Activated T-helper 9 cell treated with anti-CD3 and anti-CD28 coated beads, Interleukin-2, amount 50 U/mL, for 16 hours (primary cell): ENCODE measurements at regions not wholly inside any gene's neighbourhood (a gene's known extent, or its start where the extent isn't known, plus 50 kb on each side); places are given as distances from the start of the nearest gene placed in this dataset.

ENCODE experiments used
- DNase-seq: peaks from one replicate; pipeline ENCODE4 v3.0.0-alpha.2; 2020; ENCODE audit warnings: low read depth

DNA sequence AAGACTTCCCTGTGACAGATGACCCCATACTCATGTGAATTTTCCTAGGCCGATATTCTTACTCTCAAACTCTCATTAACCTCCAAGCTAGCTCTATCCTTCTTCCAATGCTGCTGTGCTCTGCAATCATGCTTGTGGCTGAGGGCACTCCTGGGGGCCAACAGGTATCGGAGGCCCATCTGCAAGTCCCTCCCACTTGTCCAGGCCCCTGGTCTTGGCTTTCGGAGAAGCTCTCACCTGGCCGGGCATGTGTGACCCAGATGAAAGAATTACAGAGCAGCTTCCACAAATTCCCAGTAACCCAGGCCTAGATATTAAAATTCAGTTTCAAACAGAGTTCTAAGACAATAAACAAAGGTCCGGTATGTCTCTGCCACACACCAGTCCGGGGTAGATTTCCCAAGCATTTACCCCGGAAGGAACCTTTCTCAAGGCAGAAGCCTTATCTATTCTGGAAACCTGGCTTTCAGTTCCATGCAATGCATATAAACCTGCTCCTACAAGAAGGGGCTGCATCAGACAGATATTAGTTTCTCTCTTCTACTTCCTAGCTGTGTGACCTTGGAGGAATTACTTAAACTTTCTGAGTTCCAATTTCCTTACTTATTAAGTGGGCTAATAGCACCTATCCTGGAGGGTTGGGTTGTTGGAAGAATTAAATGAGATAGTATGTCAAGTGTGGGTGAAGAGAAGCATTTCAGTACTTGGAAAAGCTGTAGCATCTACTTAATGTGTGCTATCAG lies 270.8 kb downstream of the PTTG2 start:
- DNase-seq, result no peak

DNA sequence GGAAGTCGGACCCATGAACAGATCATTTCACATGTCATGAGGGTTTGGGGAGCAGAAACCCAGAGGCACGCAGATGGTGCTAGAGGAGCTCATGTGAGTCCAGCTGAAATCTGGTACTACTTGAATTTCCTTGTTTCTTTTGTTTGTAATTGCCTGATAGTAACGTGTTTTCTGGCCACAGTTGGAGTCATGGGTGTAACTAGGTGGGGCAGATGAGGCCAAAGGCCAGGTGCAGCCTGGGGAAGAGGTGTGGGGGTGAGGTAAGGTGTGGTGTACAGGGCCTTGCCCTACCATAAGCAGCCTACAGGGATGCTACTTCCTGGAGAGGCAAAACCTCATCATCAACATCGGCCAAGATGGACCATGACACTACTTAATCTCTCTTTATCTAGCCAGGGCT lies 271.4 kb downstream of the PTTG2 start:
- no peak for DNase-seq

DNA sequence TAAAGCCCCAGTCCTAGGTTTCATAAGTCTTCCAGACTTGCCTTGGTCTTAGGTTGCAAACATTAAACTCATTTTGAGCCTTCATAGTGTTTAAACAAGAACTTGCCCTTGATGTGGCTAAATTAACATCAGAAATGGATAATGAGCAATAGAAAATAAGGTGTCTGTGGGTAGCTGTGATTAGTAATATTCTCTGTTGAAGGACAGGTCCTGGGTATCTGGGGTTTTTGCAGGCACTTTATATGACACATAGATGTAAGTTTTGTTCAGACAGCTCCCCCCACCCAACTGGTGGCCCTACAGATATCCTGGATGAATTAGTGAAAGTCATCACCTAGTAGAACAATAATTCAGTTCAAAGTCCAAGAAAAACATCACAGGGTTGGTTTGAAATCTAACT lies 272.5 kb downstream of the PTTG2 start:
- DNase-seq, result no peak

DNA sequence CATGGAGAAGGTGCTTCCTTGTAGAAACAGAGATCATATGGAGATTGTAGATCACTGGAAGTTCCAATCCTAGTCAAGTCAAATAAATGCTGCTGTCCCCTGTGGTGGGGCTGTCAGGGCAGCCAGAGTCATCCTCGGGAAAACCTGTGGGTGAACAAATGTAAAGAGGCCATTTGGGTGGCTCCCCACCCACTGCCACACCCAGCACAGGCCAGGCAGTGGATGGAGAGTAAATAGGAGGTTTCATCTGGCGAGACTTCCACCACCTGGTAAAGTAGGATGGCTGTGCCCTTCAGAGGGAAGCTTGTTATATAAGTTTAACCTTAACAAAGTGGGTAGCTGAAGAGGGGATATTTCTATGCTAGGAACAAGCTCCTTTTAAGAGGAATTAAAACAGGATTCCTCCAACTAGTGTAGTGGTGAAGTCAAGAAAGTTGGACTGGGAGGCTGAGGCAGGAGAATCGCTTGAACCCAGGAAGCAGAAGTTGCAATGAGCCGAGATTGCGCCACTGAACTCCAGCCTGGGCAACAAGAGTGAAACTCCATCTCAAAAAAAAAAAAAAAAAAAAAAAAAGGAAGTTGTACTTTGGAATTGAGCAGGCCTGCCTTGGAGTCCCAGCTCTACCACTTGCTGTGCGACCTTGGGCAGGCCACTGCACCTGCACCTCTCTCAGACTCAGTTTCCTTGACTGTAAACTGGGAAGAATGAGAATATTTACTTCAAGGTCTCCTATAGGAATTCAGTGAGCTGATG lies 273.7 kb downstream of the PTTG2 start:
- DNase-seq, result no peak

DNA sequence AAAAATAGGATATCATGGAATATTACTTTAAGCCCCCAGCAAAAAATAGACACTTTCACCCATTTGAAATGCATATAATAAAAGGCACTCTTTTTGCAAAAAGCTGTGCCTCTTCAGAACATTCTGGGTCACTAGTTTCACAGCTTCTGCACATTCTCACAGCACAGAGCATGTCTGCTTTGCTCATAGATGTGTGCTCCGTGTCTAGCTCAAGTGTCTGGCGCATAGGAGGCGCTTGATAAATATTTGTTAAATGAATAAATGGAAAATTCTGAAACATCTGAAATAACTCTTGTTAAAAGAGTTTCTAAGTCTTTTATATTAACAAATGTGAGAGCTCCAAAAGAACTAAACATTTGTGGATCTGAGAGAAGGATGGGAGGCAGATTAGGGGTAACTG lies 275.2 kb downstream of the PTTG2 start:
- no peak for DNase-seq

DNA sequence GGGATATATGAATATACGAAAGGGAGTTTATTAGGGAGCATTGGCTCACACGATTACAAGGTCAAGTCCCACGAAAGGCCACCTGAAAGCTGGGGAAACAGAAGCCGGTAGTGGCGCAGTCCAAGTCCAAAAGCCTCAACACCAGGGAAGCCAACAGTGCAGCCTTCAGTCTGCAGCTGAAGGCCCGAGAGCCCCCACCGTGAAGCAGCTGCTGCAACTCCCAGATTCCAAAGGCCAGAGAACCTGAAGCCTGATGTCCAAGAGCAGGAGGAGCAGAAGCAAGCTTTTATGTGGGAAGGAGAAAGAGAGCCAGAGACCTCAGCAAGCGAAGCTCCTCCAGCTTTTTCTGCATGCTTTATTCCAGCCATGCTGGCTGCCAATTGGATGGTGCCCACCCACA lies 275.8 kb downstream of the PTTG2 start:
- no peak for DNase-seq

DNA sequence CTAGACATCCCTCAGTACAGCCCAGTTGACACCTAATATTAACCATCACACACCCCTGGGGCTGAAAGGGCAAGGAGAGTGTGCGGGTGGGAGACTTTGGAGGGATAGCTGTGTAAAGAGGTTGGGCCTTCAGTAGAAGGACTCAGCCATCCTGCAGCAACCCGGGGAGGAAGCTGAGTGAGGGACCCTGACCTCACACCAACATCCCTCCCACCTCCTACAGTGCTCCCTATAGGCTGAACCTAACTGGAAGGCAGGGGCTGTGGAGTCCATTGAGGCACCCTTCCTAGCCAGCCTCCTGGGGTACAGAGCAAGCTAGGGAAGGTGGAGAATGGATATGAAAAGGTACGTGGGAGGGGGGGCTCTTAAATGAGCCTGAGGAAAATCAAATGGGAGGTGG lies 276.3 kb downstream of the PTTG2 start:
- no peak for DNase-seq

DNA sequence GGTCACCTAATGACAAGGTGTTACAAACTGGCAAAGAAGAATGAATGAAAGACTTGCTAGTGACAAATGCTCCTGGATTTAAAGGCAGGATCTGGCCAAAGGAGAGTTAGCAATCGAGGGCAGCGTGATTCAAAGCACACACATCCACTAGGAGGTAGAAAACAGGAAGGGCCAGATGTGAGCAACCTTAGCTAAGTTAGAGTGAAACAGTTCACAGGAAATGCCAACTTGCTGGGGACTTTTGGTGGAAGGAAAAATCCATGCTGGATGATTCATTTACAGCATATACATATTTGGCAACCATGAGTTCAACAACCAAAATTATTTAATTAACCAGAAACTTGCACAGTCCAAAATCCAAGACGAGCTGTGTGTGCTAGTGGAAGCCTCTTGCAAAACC lies 276.9 kb downstream of the PTTG2 start:
- DNase-seq, result no peak

DNA sequence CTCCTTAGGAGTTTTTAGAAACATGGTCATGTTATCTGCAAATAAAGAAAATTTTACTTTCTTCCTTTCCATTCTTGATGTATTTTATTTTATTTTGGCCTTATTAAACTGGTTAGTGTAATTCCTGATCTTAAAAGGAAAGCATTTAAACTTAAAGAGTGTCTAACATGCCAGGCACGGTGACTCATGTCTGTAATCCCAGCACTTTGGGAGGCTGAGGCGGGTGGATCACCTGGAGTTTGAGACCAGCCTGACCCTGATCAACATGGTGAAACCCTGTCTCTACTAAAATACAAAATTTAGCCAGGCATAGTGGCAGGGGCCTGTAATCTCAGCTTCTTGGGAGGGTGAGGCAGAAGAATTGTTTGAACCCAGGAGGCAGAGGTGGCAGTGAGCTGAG lies 281.3 kb downstream of the PTTG2 start:
- DNase-seq, result no peak

DNA sequence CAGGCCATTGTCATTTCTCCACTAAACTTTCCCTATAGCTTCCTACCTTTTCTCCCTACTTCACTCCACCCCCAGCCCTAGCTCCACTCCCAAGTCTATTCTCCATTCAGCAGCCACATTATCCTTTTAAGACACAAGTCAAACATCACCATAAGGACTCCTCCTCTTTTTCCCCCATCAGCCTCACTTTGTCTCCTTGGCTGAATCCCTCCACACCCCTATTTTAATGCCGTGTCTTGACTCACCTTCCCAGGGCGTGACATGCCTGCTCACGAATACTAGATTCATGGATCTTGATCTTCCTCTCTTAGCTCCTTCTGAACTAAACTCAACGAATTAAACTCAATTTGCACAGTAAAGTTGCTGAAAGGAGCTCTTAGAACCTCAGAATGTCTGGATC lies 281.9 kb downstream of the PTTG2 start:
- DNase-seq, result no peak

DNA sequence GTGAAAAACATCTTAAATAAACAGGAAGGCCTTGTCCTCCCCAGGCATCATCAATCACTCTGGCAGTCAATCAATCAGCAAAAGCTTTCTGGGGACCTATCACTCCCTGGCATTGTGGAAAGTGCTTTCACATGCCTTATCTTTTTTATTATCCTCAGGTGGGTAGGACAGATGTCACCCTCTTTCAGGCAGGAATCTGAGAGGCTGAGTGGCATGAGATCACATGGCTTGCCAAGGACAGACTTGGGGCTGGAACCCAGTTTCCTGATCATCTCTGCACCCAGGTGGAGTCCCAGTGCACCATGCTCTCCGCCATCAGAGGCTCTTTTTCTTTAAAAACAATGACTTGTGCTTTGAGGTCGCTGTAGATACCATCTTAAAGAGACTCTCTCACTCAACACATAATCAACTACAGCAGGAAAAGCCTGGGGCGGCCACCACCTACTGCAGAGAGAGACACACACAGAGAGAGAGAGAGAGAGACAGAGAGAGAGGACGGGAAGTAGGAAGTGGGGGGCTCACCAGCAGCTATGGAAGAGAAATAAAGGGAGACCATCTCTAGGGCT lies 282.7 kb downstream of the PTTG2 start:
- no peak for DNase-seq

DNA sequence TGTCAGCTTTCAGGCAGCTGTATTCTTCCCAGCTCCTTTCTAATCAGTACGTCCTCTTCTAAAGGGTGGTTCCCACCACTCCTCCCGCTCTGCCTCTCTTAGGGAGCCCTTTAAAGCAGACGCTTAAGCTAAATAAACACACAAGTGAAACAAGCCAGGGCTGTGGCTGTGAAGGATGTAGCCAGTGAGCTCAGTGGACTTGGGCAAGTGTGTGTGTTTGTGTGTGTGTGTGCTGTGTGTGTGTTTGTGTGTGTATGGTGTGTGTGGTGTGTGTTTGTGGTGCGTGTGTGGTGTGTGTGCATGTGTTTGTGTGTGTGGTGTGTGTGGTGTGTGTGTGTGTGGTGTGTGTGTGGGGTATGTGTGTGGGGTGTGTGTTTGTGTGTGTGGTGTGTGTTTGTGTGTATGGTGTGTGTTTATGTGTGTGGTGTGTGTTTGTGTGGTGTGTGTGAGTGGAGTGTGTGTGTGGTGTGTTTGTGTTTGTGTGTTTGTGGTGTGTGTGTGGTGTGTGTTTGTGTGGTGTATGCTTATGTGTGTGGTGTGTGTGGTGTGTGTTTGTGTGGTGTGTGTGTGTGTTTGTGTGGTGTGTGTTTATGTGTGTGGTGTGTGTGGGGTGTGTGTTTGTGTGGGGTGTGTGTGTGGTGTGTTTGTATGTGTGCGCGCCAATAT lies 283.3 kb downstream of the PTTG2 start:
- DNase-seq, result no peak

DNA sequence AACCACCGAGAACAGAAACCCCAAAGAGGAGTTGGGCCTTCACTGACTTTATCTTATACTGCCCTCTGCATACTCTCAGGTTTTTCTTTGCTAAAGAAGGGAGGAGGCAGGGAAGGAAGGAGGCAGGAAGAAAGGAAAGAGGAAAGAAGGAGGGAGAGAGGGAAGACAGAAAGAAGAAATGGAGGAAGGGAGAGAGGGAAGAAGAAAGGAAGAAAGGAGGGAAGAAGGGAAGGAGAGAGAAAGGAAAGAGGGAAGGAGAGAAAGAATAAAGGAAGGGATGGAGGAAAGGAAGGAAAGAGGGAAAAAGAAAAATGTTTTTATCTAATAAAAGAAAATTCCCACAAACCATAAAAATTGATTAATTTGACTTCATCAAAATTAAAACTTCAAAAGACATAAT lies 294.6 kb downstream of the PTTG2 start:
- DNase-seq, result no peak

DNA sequence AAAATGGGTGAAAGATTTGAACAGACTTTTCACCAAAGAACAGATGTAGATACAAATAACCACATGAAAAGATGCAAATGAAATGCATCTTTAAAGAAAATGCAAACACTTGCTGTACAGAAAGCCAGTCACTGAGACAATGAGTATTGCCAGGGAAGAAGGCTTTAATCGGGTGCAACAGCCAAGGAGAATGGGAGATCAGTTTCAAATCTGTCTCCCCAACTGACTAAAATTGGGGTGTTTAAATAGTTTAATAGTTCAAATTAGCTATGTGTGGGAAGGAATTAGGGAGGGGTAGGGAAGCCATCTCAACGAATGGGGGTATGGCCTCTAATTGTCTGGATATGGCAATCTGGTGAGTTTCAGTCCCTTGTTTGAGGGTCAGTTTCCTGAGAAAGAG lies 295.4 kb downstream of the PTTG2 start:
- DNase-seq, result no peak

DNA sequence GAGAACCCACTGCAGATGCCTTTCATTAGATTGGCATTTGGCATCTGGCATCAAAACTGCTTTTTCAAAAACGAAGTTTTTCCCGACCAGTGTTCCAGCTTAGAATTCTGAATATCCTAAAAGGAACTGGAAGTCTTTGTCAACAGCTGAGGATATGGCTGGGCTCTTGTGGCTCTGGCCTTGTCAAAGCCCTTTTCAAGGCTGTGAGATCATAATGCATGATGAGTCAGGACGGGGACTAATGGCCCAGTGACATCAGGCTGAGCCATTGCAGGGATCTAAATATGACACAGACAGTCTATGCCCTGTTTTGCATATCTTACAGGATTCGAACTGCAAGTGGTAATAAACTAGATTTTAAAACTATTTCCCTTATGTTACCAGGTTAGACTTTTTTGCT lies 306.4 kb downstream of the PTTG2 start:
- DNase-seq, result no peak

DNA sequence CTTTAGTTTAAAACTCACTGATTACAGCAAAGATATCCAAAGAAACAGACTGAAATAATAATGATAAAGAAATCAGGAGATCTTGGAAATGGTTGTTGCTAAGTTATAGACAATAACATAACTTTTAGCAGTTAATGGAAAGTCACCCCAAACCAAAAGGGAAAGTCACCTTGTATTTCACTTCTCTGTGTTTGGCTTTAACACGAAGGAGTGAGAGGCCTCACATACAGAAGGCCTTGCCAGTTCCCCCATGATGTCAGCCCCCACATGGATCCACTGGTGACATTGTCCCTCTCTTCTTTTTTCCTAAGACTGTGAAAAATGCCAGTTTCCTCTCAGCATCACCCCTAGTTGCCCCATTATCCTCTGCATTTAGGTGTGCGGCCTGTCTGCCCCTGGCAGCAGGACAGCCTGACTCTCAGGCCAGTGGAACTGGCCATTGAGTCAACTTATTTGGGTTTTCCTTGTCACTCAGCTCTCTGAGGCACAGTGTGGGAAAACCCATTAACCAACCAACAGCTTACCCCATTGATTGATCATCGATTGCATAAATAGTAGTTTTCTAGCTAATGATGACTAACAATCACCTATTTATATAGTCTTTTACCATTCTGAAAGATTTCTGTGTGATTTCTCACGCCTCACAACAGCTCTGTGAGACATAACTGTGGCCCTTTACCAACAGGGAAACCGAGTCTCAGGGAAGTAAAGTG lies 308.1 kb downstream of the PTTG2 start:
- DNase-seq, result no peak

DNA sequence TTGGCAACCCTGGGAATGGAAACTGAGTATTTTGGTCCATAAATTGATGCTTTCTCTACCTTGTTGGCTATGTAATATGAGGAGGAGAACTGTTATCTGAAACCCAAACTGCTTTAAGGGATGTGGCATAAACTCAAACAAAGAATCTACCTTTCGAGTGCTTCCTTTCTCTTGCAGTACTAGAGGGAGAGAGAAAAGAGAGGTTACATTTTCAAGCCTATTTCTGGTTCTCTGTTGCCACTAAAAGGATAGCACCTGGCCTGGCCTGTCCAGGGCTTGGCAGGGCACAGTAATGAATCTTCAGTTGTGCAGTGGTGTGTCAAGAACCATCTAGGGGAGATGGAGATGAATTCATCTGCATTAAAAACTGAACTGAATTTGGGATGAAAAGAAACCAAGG lies 308.6 kb downstream of the PTTG2 start:
- no peak for DNase-seq

DNA sequence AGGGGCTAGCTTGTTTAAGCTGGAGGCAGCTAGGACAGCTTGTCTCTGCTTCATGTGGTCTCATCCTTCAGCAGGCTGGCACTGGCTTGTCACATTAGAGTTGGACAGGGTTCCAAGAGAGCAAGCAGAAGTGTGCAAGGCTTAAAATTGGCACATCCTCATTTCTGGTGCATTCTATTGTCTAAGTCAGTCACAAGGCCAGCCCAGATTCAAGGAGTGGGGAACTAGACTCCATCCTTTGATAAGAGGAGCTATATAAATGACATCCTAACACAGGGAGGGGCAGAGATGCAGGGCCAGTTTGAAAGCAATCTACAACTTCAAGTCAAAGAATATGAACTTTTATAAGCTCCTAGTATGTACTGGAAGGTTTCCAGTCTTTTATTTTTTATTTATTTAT lies 313.2 kb downstream of the PTTG2 start:
- no peak for DNase-seq

DNA sequence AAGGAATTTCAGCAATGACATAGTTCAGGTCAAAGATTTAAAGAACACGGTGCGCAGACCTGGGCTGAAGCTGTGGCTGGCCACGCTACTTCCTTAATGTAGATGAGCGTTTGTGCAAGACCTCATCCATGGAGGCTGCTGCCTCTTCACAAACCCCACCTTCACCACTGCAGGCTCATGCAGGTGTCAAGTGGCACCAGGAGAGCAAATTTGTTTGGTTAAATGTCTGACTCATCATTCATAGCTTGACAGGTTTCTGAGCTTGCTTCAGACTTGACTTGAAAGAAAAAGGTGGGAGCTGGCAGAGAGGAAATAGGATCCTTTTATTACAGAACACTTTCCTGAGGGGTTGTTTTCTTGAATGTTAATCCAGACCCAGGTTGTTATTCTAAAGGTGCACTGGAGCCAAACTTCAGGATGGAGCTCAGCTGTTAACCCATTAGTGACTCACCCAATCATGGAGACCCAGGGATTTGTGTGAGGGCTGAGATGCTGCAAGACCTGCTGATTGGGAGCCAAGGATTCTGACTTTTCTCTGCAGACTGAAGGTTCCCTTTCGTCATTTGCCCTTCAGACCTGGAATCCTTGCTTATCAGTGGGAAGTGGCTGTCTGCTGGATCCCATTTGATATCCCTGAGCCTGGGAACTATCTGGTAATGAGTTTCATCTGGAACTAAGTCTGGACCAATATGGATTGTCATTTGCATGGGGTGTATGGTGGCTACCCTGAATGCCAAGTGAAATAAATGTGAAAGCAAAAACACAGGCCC lies 315.3 kb downstream of the PTTG2 start:
- no peak for DNase-seq

DNA sequence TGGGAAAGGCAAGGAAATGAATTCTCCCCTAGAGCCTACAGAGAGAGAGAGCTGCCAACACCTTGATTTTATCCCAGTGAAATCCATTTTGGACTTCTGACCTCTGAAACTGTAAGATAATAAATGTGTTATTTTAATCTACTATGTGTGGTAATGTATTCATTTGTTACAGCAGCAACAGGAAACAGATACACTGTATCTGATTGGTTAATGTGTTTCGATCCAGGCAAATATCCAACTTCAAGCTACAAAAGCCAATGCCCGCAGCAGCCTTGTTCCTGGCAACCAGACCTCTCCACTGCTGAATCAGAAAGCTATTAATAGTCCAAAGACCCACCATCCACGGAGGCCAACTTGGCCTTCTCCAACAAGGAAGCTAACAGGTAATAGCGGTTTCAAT lies 318.1 kb downstream of the PTTG2 start:
- no peak for DNase-seq

DNA sequence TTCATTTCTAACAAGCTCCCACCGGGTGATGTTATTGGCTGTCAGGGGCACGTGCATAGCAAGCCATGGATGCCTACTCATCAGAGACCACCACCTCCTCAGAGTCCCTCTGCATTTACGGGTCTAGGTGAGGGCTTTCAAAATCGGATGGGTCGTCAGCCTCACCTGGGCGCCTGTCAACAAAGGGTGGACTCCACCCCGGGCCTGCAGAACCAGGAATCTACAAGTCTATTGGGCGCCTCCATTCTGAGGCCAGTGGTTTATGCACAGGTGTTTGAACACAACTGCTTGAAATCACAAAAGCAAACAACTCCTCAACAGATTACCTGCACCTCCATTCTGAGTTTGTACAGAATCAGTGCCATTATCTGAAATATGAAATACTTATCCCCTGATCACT lies 318.9 kb downstream of the PTTG2 start:
- DNase-seq, result no peak
